Breast epithelium (tissue), 4 donors: ENCODE measurements at regions not wholly inside any gene's neighbourhood (a gene's known extent, or its start where the extent isn't known, plus 50 kb on each side); places are given as distances from the start of the nearest gene placed in this dataset.

Experiments used
- DNase-seq, 2 donors: peaks; one replicate each; pipeline ENCODE4 v3.0.0-alpha.2; 2019; ENCODE audit warnings: low spot score in 2 of 2
- H3K27ac ChIP-seq, 2 donors: fragments of 200-600 bp; sonication (generic) in 1 of 2; one replicate each; pipeline ENCODE4 v1.5.1; 2016 to 2019; ENCODE audit warnings: mild to moderate bottlenecking in 1 of 2
- H3K27me3 ChIP-seq, 2 donors: fragments of 200-600 bp; sonication (generic) in 1 of 2; one replicate each; pipeline versions ENCODE4 v1.5.1 to v1.6.0; 2017 to 2019; ENCODE audit warnings: control low read depth in 1 of 2, mild to moderate bottlenecking in 1 of 2
- H3K36me3 ChIP-seq: fragments of 200-600 bp; one replicate; pipeline ENCODE4 v1.5.1; 2019
- H3K4me1 ChIP-seq, 2 donors: fragments of 200-600 bp; sonication (generic); one replicate each; pipeline ENCODE4 v1.5.1; 2016 to 2019; ENCODE audit warnings: control low read depth in 1 of 2
- H3K4me3 ChIP-seq, 3 donors: fragments of 200-600 bp; sonication (generic); 1 replicate in 2 of 3; 2 replicates in 1 of 3; pipeline ENCODE4 v1.5.1; 2016 to 2019; ENCODE audit warnings: mild to moderate bottlenecking in 3 of 3, moderate library complexity in 2 of 3
- H3K9me3 ChIP-seq, 2 donors: fragments of 200-600 bp; sonication (generic) in 1 of 2; one replicate each; pipeline ENCODE4 v1.5.1; 2016 to 2019; ENCODE audit warnings: control low read depth in 1 of 2
- POLR2A ChIP-seq: fragments of 450-650 bp; IDR thresholded peaks from one replicate; pipeline ENCODE4 v1.6.1; 2016; ENCODE audit warnings: antibody characterized with exemption, mild to moderate bottlenecking, moderate library complexity
- POLR2AphosphoS5 ChIP-seq, 3 donors: sonication (generic); formaldehyde crosslinking; IDR thresholded peaks; one replicate each; pipeline ENCODE4 v1.6.1; 2017; ENCODE audit warnings: antibody characterized with exemption in 3 of 3
- intact Hi-C: fragments of 100-400 bp; cut with DNase I; formaldehyde crosslinking; loops from one replicate; pipeline ENCODE4 v1.15.1; 2023; ENCODE audit warnings: low total_unique reads
- TF ChIP-seq, protein P1 (sequence below), 3 donors: fragments of 450-650 bp; IDR thresholded peaks; one replicate each; pipeline ENCODE4 v1.5.1; 2016 to 2017; ENCODE audit warnings: antibody characterized with exemption in 3 of 3, mild to moderate bottlenecking in 3 of 3, moderate library complexity in 3 of 3

DNA sequence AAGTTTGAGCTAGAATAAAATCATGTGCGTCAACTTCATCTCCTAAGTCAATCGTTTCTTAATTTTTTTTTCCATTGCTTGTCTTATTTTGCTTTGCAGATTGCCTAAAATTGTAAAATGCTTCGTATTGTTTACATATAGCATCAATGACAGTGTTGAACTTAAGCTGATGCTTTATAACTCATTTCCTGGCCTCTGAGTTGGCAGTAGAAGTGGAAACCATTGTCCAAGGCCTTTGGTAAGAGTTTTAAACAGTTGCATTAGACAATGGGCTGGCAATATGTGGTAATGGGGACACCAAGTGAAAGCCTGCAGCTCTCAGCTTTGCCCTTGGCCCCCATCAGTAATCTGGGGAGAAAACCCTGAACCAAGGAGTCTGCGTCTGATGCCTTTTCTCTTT is 154.8 kb upstream of the GAS1 start:
- H3K27me3 ChIP-seq = no peaks in the 10 kb centered on the region
- no peak overlapping the region for H3K4me3 ChIP-seq
- TF ChIP-seq POLR2A = no peak
- TF ChIP-seq POLR2AphosphoS5 (IDR thresholded peaks at IDR 0.05) = no peak
- TF ChIP-seq, protein P1, sequence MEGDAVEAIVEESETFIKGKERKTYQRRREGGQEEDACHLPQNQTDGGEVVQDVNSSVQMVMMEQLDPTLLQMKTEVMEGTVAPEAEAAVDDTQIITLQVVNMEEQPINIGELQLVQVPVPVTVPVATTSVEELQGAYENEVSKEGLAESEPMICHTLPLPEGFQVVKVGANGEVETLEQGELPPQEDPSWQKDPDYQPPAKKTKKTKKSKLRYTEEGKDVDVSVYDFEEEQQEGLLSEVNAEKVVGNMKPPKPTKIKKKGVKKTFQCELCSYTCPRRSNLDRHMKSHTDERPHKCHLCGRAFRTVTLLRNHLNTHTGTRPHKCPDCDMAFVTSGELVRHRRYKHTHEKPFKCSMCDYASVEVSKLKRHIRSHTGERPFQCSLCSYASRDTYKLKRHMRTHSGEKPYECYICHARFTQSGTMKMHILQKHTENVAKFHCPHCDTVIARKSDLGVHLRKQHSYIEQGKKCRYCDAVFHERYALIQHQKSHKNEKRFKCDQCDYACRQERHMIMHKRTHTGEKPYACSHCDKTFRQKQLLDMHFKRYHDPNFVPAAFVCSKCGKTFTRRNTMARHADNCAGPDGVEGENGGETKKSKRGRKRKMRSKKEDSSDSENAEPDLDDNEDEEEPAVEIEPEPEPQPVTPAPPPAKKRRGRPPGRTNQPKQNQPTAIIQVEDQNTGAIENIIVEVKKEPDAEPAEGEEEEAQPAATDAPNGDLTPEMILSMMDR (IDR thresholded peaks at IDR 0.05) = no peak
- no peak for DNase-seq
- no peak overlapping the region for H3K27ac ChIP-seq
- H3K4me1 ChIP-seq = no peaks in the 10 kb centered on the region
- intact Hi-C loops = no loop called here
- H3K9me3 ChIP-seq = no peaks in the 10 kb centered on the region
- no peaks in the 10 kb centered on the region for H3K36me3 ChIP-seq

DNA sequence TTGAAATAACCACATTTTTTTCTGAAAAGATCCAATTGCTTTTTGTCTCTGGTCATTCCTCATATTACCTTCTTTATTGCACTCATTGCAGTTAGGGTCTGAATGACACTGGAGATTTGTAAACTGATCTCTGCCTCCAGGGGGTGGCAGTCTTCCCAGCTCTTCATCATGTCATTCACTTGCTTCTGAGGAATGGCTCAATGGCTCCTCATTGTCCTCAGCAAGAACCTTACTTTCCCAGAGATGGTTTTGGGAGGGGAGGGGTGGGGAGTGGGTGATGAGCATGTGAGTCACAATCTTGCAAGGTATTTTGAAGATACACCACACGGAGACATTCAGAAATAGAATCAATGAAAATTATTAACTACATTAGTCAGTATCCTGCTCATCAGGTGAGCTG is 159.8 kb upstream of the GAS1 start:
- intact Hi-C loops = no loop called here
- Histone ChIP-seq H3K36me3 (no peaks in the 10 kb centered on the region), H3K9me3 (peaks cover 0 to 7% of the 10 kb centered on the region in 2 donors), H3K4me1 (peaks cover 0 to 4% of the 10 kb centered on the region in 2 donors), H3K4me3 (no peak overlapping the region), H3K27ac (no peak overlapping the region), H3K27me3 (no peaks in the 10 kb centered on the region)
- no peak for DNase-seq
- TF ChIP-seq, protein P1 (IDR thresholded peaks at IDR 0.05) = no peak
- TF ChIP-seq POLR2A = no peak

DNA sequence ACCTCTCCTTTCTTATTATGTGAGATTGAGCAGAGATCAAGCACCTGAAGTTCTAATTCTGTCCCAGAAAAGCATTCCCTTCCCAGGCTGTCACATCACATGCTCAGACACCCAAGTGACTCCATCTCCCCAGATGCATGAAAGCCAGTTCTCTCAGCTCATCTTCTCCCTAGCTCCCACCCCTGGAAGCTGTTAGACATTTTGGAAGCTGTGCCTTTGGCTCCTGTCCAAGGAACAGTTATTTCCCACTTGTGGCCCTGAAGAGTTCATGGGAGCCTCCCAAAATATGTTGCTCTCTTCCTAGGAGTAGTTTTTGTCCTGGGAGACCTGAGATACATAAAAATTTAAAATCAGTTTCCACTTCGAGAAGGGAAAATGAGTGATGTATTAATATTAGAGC is 161.4 kb upstream of the GAS1 start:
- intact Hi-C loops = no loop called here
- no peak overlapping the region for H3K27ac ChIP-seq
- H3K4me1 ChIP-seq = peaks cover 0 to 4% of the 10 kb centered on the region in 2 donors
- DNase-seq = no peak
- H3K27me3 ChIP-seq = no peaks in the 10 kb centered on the region
- no peak for TF ChIP-seq POLR2A
- TF ChIP-seq POLR2AphosphoS5 (IDR thresholded peaks at IDR 0.05) = no peak
- TF ChIP-seq, protein P1 (IDR thresholded peaks at IDR 0.05) = no peak
- H3K9me3 ChIP-seq = peaks cover 0 to 7% of the 10 kb centered on the region in 2 donors
- H3K36me3 ChIP-seq = no peaks in the 10 kb centered on the region
- no peak overlapping the region for H3K4me3 ChIP-seq

DNA sequence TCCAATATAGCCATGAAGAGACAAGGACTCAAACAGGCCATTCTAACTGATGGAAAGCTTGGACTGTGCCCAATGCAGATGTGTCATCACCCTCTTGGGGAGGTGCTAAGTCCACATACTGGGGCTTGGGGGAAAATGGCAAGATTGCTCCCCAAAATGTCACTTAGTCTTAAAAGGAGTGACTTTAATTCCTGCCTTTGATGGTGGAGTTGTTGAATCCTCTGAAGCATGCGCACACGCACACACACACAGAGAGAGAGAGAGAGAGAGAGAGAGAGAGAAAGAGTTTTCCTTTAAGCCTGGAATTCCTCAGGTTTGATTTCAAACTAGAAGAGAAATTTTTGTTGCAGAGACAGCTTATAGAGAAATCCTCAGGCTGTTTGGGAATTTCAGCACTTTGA is 161.9 kb upstream of the GAS1 start:
- H3K4me3 ChIP-seq = no peak overlapping the region
- intact Hi-C loops = no loop called here
- no peak overlapping the region for H3K27ac ChIP-seq
- DNase-seq = no peak
- peaks cover 0 to 7% of the 10 kb centered on the region in 2 donors for H3K9me3 ChIP-seq
- H3K4me1 ChIP-seq = peaks cover 0 to 4% of the 10 kb centered on the region in 2 donors
- no peaks in the 10 kb centered on the region for H3K36me3 ChIP-seq
- H3K27me3 ChIP-seq = no peaks in the 10 kb centered on the region
- TF ChIP-seq, protein P1 (IDR thresholded peaks at IDR 0.05) = no peak
- TF ChIP-seq POLR2AphosphoS5 (IDR thresholded peaks at IDR 0.05) = no peak
- no peak for TF ChIP-seq POLR2A

DNA sequence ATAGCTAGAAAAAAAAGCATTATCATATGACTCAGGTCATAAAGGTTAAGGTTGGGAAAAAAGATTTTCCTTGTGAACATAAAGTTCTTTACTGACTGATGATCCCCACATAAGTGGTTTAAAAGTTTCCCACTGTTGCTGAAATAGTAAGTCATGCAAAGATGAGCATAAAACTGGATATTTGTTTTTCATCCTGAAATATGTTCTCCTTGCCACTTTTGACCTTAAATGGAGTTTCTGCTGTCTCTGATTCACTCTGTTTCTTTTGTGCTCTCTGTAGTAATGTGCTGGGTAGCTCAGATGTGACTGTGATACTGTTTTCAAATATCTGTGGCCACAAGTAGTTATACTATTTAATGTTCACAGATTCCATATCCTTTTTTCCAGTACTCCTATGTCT is 162.5 kb upstream of the GAS1 start:
- intact Hi-C loops = no loop called here
- no peak overlapping the region for H3K27ac ChIP-seq
- DNase-seq = no peak

More for the DNA sequence above, 162.5 kb upstream of the GAS1 start:
- no peak for TF ChIP-seq POLR2A
- TF ChIP-seq POLR2AphosphoS5 (IDR thresholded peaks at IDR 0.05) = no peak
- TF ChIP-seq, protein P1 (IDR thresholded peaks at IDR 0.05) = no peak
- H3K9me3 ChIP-seq = peaks cover 0 to 7% of the 10 kb centered on the region in 2 donors
- peaks cover 0 to 4% of the 10 kb centered on the region in 2 donors for H3K4me1 ChIP-seq
- no peaks in the 10 kb centered on the region for H3K27me3 ChIP-seq
- H3K36me3 ChIP-seq = no peaks in the 10 kb centered on the region
- no peak overlapping the region for H3K4me3 ChIP-seq
